ENCODE measurements at regions not wholly inside any gene's neighbourhood (a gene's known extent, or its start where the extent isn't known, plus 50 kb on each side); places are given as distances from the start of the nearest gene placed in this dataset.

GRCh38 chr4:59248313-59248712 is 1951.8 kb upstream of the ADGRL3 start:
- no peak for ATAC-seq (ENCODE audit: low FRiP score in 2 of 2)
- 39 to 63% methylated on average over 1 of the region's 1 CpG for WGBS, 2 donors

GRCh38 chr4:59249110-59249509 is 1951.0 kb upstream of the ADGRL3 start:
- ATAC-seq (ENCODE audit: low FRiP score in 2 of 2) (no peak), DNase-seq (no peak)
- 38 to 43% methylated on average over 2 of the region's 2 CpGs for WGBS, 2 donors
- no peaks in the 10 kb centered on the region for H3K9me3 ChIP-seq
- H3K4me3 ChIP-seq = no peak overlapping the region
- H3K4me1 ChIP-seq = no peaks in the 10 kb centered on the region
- H3K27me3 ChIP-seq = no peaks in the 10 kb centered on the region
- no peak for TF ChIP-seq CTCF (IDR thresholded peaks at IDR 0.05)
- TF ChIP-seq EP300 (IDR thresholded peaks at IDR 0.05) = no peak
- TF ChIP-seq POLR2AphosphoS5 (IDR thresholded peaks at IDR 0.05) = no peak
- TF ChIP-seq POLR2A (IDR thresholded peaks at IDR 0.05) = no peak
- no peak overlapping the region for H3K27ac ChIP-seq
- no peaks in the 10 kb centered on the region for H3K36me3 ChIP-seq

More at GRCh38 chr4:59248313-59248712, 1951.8 kb upstream of the ADGRL3 start:
- Histone ChIP-seq H3K27me3 (no peaks in the 10 kb centered on the region), H3K9me3 (no peaks in the 10 kb centered on the region), H3K27ac (no peak overlapping the region), H3K4me1 (no peaks in the 10 kb centered on the region), H3K4me3 (no peak overlapping the region), H3K36me3 (no peaks in the 10 kb centered on the region)
- no peak for TF ChIP-seq CTCF (IDR thresholded peaks at IDR 0.05)
- DNase-seq = no peak

- DNase-seq = no peak
- Histone ChIP-seq H3K4me3 (no peak overlapping the region), H3K36me3 (no peaks in the 10 kb centered on the region), H3K27me3 (no peaks in the 10 kb centered on the region), H3K27ac (no peak overlapping the region), H3K4me1 (no peaks in the 10 kb centered on the region), H3K9me3 (no peaks in the 10 kb centered on the region)
- ATAC-seq (ENCODE audit: low FRiP score in 2 of 2) = no peak
- WGBS, 2 donors = 78 to 87% methylated on average over 2 of the region's 2 CpGs
- TF ChIP-seq POLR2A (IDR thresholded peaks at IDR 0.05) (no peak), POLR2AphosphoS5 (IDR thresholded peaks at IDR 0.05) (no peak), EP300 (IDR thresholded peaks at IDR 0.05) (no peak), CTCF (IDR thresholded peaks at IDR 0.05) (no peak)
These were observed 1942.1 kb upstream of the ADGRL3 start for GRCh38 chr4:59258002-59258401.

- no peak overlapping the region for H3K4me3 ChIP-seq
- DNase-seq = no peak
- H3K27ac ChIP-seq = no peak overlapping the region
- H3K27me3 ChIP-seq = no peaks in the 10 kb centered on the region
- H3K9me3 ChIP-seq = no peaks in the 10 kb centered on the region
- ATAC-seq (ENCODE audit: low FRiP score in 2 of 2) = no peak
- no peaks in the 10 kb centered on the region for H3K36me3 ChIP-seq
- H3K4me1 ChIP-seq = no peaks in the 10 kb centered on the region
- no peak for TF ChIP-seq CTCF (IDR thresholded peaks at IDR 0.05)
- no peak for TF ChIP-seq POLR2A (IDR thresholded peaks at IDR 0.05)
- TF ChIP-seq POLR2AphosphoS5 (IDR thresholded peaks at IDR 0.05) = no peak
- TF ChIP-seq EP300 (IDR thresholded peaks at IDR 0.05) = no peak
These were observed 1892.5 kb upstream of the ADGRL3 start for GRCh38 chr4:59307609-59308008.

- TF ChIP-seq EP300 (IDR thresholded peaks at IDR 0.05) (no peak), POLR2AphosphoS5 (IDR thresholded peaks at IDR 0.05) (no peak), CTCF (IDR thresholded peaks at IDR 0.05) (no peak), POLR2A (IDR thresholded peaks at IDR 0.05) (no peak)
- H3K27me3 ChIP-seq = no peaks in the 10 kb centered on the region
- no peaks in the 10 kb centered on the region for H3K36me3 ChIP-seq
- WGBS, 2 donors = 0 to 36% methylated on average over 1 of the region's 1 CpG
- no peak overlapping the region for H3K4me3 ChIP-seq
- no peaks in the 10 kb centered on the region for H3K4me1 ChIP-seq
- ATAC-seq (ENCODE audit: low FRiP score in 2 of 2) = no peak
- DNase-seq = no peak
- no peak overlapping the region for H3K27ac ChIP-seq
- no peaks in the 10 kb centered on the region for H3K9me3 ChIP-seq
These were observed 1885.5 kb upstream of the ADGRL3 start for GRCh38 chr4:59314637-59315036.

All from upper lobe of left lung (tissue), 6 donors.